Stomach (tissue), 8 donors: ENCODE measurements at regions not wholly inside any gene's neighbourhood (a gene's known extent, or its start where the extent isn't known, plus 50 kb on each side); places are given as distances from the start of the nearest gene placed in this dataset.

ENCODE experiments used
- DNase-seq, 2 donors: peaks; one replicate each; pipeline versions ENCODE4 v3.0.0 to v3.0.0-alpha.2; 2013 to 2019
- H3K27ac ChIP-seq, 5 donors: fragments of 200-600 bp in 4 of 5; sonication (generic) in 4 of 5; one replicate each; pipeline ENCODE4 v1.5.1; 2013 to 2019; ENCODE audit warnings: mild to moderate bottlenecking in 1 of 5, moderate library complexity in 1 of 5
- H3K27me3 ChIP-seq, 3 donors: fragments of 200-600 bp; sonication (generic); one replicate each; pipeline ENCODE4 v1.5.1; 2017 to 2019; ENCODE audit warnings: mixed run types in 1 of 3
- H3K36me3 ChIP-seq, 4 donors: fragments of 200-600 bp; sonication (generic); 1 replicate in 3 of 4; 2 replicates in 1 of 4; pipeline ENCODE4 v1.5.1; 2016 to 2019
- H3K4me1 ChIP-seq, 4 donors: fragments of 200-600 bp; sonication (generic); one replicate each; pipeline ENCODE4 v1.5.1; 2016 to 2019
- H3K4me3 ChIP-seq, 4 donors: fragments of 200-600 bp; sonication (generic) in 3 of 4; one replicate each; pipeline ENCODE4 v1.5.1; 2016 to 2019; ENCODE audit warnings: mild to moderate bottlenecking in 1 of 4
- H3K9me3 ChIP-seq, 4 donors: fragments of 200-600 bp; sonication (generic); one replicate each; pipeline ENCODE4 v1.5.1; 2016 to 2019
- EP300 ChIP-seq: sonication (generic); formaldehyde crosslinking; IDR thresholded peaks from one replicate; pipeline ENCODE4 v1.6.1; 2017; ENCODE audit warnings: antibody characterized with exemption
- POLR2A ChIP-seq, 4 donors: fragments of 450-650 bp; IDR thresholded peaks; one replicate each; pipeline ENCODE4 v1.6.1; 2016; ENCODE audit warnings: antibody characterized with exemption in 4 of 4, control low read depth in 2 of 4, mild to moderate bottlenecking in 1 of 4, moderate library complexity in 1 of 4
- POLR2AphosphoS5 ChIP-seq, 3 donors: sonication (generic); formaldehyde crosslinking; IDR thresholded peaks; one replicate each; pipeline ENCODE4 v1.6.1; 2016; ENCODE audit warnings: antibody characterized with exemption in 3 of 3
- WGBS, 5 donors: extraction: QIAGEN DNeasy Blood & Tissue Kit in 3 of 5; methylation state at CpG; one replicate each; pipeline versions ENCODE4 v1.1.5 to v1.1.7; 2013 to 2018; 5-methylcytosine and 5-hydroxymethylcytosine counted together
- intact Hi-C: fragments of 100-400 bp; cut with DNase I; formaldehyde crosslinking; loops from one replicate; pipeline ENCODE4 v1.15.1; 2023; ENCODE audit warnings: low total_unique reads
- TF ChIP-seq, protein P1 (sequence below), 7 experiments: fragments of 450-650 bp in 4 of 7; fragments of 200-600 bp in 3 of 7; sonication (generic) in 3 of 7; IDR thresholded peaks; one replicate each; pipeline ENCODE4 v1.5.1; 2016 to 2019; ENCODE audit warnings: antibody characterized with exemption in 7 of 7, control low read depth in 2 of 7, mild to moderate bottlenecking in 1 of 7
- donor health status: healthy with polysubstance abuse.
- donor health status: Bipolar disorder and iron deficiency.
- donor health status: healthy.

DNA sequence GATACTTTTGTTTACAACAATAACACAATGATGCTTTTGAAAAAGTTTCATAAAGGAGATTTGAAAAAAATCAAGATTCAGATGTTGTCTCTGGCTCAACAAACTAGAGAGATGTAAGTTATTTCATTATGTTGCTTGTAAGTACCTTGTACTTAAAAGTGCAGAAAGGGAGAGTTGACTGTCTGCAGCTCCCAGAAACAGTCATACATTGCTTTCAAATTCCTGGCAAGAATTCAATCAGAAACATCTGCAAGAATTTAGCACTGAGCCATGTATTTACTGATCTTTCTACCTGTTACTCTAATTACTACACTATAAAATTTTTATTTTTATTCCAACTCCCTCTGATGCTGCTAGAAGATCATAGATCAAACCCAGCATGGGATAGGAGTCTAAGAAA is 1261.3 kb upstream of the SPRY2 start:
- DNase-seq = no peak
- intact Hi-C loops = no loop called here
- no peak for TF ChIP-seq EP300
- TF ChIP-seq POLR2AphosphoS5 (IDR thresholded peaks at IDR 0.05) = no peak
- TF ChIP-seq, protein P1, sequence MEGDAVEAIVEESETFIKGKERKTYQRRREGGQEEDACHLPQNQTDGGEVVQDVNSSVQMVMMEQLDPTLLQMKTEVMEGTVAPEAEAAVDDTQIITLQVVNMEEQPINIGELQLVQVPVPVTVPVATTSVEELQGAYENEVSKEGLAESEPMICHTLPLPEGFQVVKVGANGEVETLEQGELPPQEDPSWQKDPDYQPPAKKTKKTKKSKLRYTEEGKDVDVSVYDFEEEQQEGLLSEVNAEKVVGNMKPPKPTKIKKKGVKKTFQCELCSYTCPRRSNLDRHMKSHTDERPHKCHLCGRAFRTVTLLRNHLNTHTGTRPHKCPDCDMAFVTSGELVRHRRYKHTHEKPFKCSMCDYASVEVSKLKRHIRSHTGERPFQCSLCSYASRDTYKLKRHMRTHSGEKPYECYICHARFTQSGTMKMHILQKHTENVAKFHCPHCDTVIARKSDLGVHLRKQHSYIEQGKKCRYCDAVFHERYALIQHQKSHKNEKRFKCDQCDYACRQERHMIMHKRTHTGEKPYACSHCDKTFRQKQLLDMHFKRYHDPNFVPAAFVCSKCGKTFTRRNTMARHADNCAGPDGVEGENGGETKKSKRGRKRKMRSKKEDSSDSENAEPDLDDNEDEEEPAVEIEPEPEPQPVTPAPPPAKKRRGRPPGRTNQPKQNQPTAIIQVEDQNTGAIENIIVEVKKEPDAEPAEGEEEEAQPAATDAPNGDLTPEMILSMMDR (IDR thresholded peaks at IDR 0.05) = no peak
- TF ChIP-seq POLR2A (IDR thresholded peaks at IDR 0.05) = no peak
- Histone ChIP-seq H3K4me1 (no peaks in the 10 kb centered on the region), H3K27me3 (no peaks in the 10 kb centered on the region), H3K27ac (no peak overlapping the region), H3K36me3 (no peaks in the 10 kb centered on the region), H3K9me3 (no peaks in the 10 kb centered on the region), H3K4me3 (no peak overlapping the region)

DNA sequence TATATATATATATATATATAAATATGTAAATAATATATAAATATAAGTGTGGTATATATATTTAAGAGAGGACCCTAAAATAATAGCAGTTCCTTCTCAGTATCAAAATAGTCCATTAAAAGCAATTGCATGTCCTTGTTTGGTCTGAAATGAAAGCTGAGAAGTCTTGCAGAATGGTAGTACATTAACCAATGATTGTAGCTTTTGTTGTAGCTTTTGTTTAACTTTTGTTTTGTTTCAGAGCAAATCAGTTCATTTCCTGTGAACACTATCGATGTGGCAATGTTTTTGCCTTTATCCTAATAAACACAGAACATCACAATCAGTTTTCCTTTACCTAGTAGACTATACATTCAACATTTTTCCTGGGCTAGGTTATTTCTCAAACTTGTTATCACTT is 1256.2 kb upstream of the SPRY2 start:
- no peaks in the 10 kb centered on the region for H3K27me3 ChIP-seq
- intact Hi-C loops = no loop called here
- no peaks in the 10 kb centered on the region for H3K4me1 ChIP-seq
- no peaks in the 10 kb centered on the region for H3K36me3 ChIP-seq
- WGBS, 5 donors = 5 to 31% (median 17%) methylated on average over 1 of the region's 1 CpG
- TF ChIP-seq, protein P1 (IDR thresholded peaks at IDR 0.05) = no peak
- TF ChIP-seq EP300 (no peak), POLR2AphosphoS5 (IDR thresholded peaks at IDR 0.05) (no peak), POLR2A (IDR thresholded peaks at IDR 0.05) (no peak)
- H3K4me3 ChIP-seq = no peak overlapping the region
- H3K27ac ChIP-seq = no peak overlapping the region
- no peak for DNase-seq
- no peaks in the 10 kb centered on the region for H3K9me3 ChIP-seq

DNA sequence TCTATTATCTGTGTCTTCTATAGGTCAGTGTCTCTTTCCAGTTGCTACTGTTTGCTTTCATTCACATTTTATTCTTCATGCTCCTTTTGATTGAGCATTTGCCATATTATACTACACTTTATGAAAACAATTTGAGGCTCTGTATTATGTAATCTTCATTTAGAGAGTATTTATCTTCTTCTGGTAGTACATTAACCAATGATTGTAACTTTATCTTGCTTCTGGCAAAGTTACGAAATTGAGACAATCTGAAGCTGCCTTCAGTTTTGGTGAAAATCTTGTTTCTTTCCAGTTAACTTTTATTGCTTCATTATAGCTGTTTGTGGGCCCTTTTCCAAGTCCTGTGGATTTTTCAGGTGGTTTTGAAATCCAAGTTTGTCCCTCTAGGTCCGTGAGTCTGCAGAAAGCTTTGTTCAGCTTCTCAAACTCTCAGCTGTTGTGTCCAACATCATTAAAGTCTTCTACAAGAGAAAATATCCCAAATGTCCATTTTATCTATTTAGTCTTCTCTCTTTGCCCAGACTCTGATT is 1255.4 kb upstream of the SPRY2 start:
- Histone ChIP-seq H3K36me3 (no peaks in the 10 kb centered on the region), H3K4me1 (no peaks in the 10 kb centered on the region), H3K27me3 (no peaks in the 10 kb centered on the region), H3K9me3 (no peaks in the 10 kb centered on the region), H3K4me3 (no peak overlapping the region), H3K27ac (no peak overlapping the region)
- DNase-seq = no peak
- TF ChIP-seq, protein P1 (IDR thresholded peaks at IDR 0.05) = no peak
- TF ChIP-seq POLR2A (IDR thresholded peaks at IDR 0.05) = no peak
- no peak for TF ChIP-seq POLR2AphosphoS5 (IDR thresholded peaks at IDR 0.05)
- TF ChIP-seq EP300 = no peak
- 22 to 37% (median 32%) methylated on average over 2 of the region's 2 CpGs for WGBS, 5 donors
- intact Hi-C loops = no loop called here

DNA sequence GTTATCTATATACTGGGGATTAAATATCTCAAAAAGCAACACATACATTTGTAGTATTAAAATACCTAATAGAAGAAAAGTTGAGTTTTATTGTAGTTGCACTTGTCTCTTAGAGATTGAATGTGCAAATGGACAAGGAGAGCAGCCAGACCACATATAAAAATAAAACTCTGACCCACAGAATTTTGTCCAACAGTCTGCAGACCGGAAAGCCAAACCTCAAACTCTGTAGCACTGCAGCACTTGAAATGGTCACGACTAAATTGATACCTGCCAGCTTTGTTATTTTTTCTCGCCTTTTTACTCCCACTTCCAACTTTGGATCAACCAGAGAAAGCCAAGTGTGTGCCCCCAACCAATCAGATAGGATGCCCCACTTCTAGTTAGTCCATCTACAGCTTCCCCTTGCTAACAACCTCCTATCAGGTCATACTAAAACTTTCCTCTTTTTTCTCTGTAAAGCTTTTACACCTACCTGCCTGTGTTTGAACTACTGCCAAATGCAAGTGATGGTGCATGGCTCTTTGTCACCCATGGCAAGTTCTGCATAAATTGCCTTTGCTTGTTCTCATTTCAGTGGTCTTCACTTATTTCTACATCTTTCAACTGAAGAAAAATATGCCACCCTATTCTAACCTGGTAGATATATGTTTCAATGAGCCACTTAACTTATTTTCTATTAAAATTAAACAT is 1250.7 kb upstream of the SPRY2 start:
- Histone ChIP-seq H3K4me1 (no peaks in the 10 kb centered on the region), H3K27me3 (no peaks in the 10 kb centered on the region), H3K4me3 (no peak overlapping the region), H3K27ac (no peak overlapping the region), H3K9me3 (no peaks in the 10 kb centered on the region), H3K36me3 (no peaks in the 10 kb centered on the region)
- no peak for DNase-seq
- intact Hi-C loops = no loop called here
- TF ChIP-seq POLR2AphosphoS5 (IDR thresholded peaks at IDR 0.05) (no peak), POLR2A (IDR thresholded peaks at IDR 0.05) (no peak), EP300 (no peak)
- TF ChIP-seq, protein P1 (IDR thresholded peaks at IDR 0.05) = no peak
- 74 to 87% (median 86%) methylated on average over 3 of the region's 3 CpGs for WGBS, 5 donors
